ENCODE measurements at regions not wholly inside any gene's neighbourhood (a gene's known extent, or its start where the extent isn't known, plus 50 kb on each side); places are given as distances from the start of the nearest gene placed in this dataset.

GRCh38 chr18:59777636-59778035 lies 80.4 kb upstream of the CCBE1 start:
- peaks cover 2% of the 10 kb centered on the region for H3K36me3 Mint-ChIP-seq
- no peak overlapping the region for H3K4me3 Mint-ChIP-seq
- H3K9me3 Mint-ChIP-seq, result peaks cover 31% of the 10 kb centered on the region
- H3K27ac Mint-ChIP-seq, result no peak overlapping the region
- no peak for TF ChIP-seq CTCF (IDR thresholded peaks at IDR 0.05; ENCODE audit: unreplicated experiment)
- peaks cover 5% of the 10 kb centered on the region for H3K4me1 Mint-ChIP-seq
- DNase-seq (ENCODE audit: low spot score in 2 of 2, unreplicated experiment in 2 of 2), result no peak
- H3K27me3 Mint-ChIP-seq (ENCODE audit: low read depth), result peaks cover 84% of the 10 kb centered on the region

DNA sequence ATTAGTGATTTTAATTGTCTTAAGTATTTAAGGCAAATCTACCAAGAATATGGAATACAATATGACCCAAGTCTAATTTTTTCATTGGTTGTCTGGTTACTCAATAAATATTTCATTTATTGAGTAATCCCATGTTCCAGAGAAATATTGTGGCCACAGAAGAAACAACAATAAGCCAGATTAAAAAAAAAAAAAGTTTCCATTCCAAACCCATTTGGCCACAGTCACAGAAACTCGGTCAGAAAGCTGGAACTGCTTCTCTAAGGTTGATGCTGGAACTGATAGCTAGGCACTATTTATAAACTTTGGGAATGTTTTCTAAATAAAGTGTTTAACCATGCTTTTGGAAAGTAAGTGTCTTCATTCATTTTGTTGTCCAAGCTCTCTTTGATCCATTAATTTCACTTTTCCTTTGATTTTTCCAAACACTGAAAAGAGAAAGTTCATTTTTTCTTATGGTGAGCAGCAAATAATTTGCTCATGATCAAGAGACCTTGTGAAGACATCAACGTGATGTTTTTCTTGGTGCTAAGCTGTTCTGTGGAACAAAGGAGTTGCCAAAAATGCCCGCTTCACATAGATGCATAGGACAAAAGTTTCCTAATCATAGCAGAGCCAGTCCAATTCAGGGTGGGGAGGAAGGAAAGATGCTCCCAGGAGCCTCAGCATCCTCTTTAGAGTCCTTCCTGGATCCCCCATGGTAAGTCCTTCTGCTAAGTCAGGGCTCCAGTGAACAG lies 72.1 kb upstream of the CCBE1 start:
- no peak overlapping the region for H3K27ac Mint-ChIP-seq
- TF ChIP-seq CTCF (IDR thresholded peaks at IDR 0.05; ENCODE audit: unreplicated experiment), result no peak
- peaks cover 84% of the 10 kb centered on the region for H3K27me3 Mint-ChIP-seq (ENCODE audit: low read depth)
- no peak for DNase-seq (ENCODE audit: low spot score in 2 of 2, unreplicated experiment in 2 of 2)
- H3K9me3 Mint-ChIP-seq, result peaks cover 23% of the 10 kb centered on the region
- no peaks in the 10 kb centered on the region for H3K36me3 Mint-ChIP-seq
- no peak overlapping the region for H3K4me3 Mint-ChIP-seq
- H3K4me1 Mint-ChIP-seq, result no peaks in the 10 kb centered on the region

DNA sequence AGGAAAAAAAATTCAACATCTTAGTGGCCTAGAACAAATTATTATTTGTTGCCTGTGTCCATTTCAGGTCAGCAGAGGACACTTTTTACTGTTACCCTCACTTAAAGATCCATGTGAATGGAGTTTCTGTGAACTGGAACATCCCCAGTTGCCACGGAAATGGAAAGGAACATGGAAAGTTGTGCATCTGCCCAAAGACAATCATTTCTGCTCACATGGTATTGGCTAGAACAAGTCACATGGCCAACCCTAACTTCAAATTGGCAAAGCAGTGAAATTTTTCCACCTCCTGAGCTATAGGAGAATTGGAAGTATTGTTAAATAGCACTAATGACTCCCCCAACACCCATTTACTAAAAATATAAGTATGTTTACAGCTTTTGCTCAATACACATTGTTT lies 71.2 kb upstream of the CCBE1 start:
- no peak for TF ChIP-seq CTCF (IDR thresholded peaks at IDR 0.05; ENCODE audit: unreplicated experiment)
- Mint-ChIP-seq H3K27me3 (ENCODE audit: low read depth) (peaks cover 78% of the 10 kb centered on the region), H3K27ac (no peak overlapping the region), H3K36me3 (no peaks in the 10 kb centered on the region), H3K4me1 (no peaks in the 10 kb centered on the region), H3K9me3 (peaks cover 14% of the 10 kb centered on the region), H3K4me3 (no peak overlapping the region)
- no peak for DNase-seq (ENCODE audit: low spot score in 2 of 2, unreplicated experiment in 2 of 2)

GRCh38 chr18:59767732-59768131 lies 70.5 kb upstream of the CCBE1 start:
- H3K36me3 Mint-ChIP-seq, result no peaks in the 10 kb centered on the region
- no peak overlapping the region for H3K4me3 Mint-ChIP-seq
- no peak for DNase-seq (ENCODE audit: low spot score in 2 of 2, unreplicated experiment in 2 of 2)
- TF ChIP-seq CTCF (IDR thresholded peaks at IDR 0.05; ENCODE audit: unreplicated experiment), result no peak
- H3K4me1 Mint-ChIP-seq, result no peaks in the 10 kb centered on the region
- no peak overlapping the region for H3K27ac Mint-ChIP-seq
- H3K27me3 Mint-ChIP-seq (ENCODE audit: low read depth), result peaks cover 77% of the 10 kb centered on the region
- H3K9me3 Mint-ChIP-seq, result peaks cover 9% of the 10 kb centered on the region

DNA sequence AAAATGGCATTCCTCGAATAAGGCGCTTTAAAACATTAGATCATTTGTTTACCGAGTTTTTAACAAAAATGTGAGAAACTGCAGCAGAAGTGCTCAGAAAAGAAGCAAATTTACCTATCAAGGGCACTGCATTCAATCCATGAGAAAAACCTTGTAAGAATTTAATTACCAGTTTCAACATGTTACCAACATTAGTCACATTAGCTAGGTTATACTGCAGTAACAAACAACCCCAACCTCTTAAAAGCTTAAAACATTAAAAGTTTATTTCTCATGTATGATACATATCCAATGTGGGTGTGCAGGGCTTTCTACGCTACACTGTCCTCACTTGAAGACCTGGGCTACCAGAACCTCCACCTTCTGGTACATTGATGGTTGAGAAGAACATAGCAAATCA lies 68.1 kb upstream of the CCBE1 start:
- H3K4me1 Mint-ChIP-seq, result no peaks in the 10 kb centered on the region
- no peak for DNase-seq (ENCODE audit: low spot score in 2 of 2, unreplicated experiment in 2 of 2)
- H3K4me3 Mint-ChIP-seq, result no peak overlapping the region
- peaks cover 5% of the 10 kb centered on the region for H3K9me3 Mint-ChIP-seq
- H3K36me3 Mint-ChIP-seq, result no peaks in the 10 kb centered on the region
- H3K27me3 Mint-ChIP-seq (ENCODE audit: low read depth), result peaks cover 68% of the 10 kb centered on the region
- no peak for TF ChIP-seq CTCF (IDR thresholded peaks at IDR 0.05; ENCODE audit: unreplicated experiment)
- H3K27ac Mint-ChIP-seq, result no peak overlapping the region
